ENCODE measurements at regions not wholly inside any gene's neighbourhood (a gene's known extent, or its start where the extent isn't known, plus 50 kb on each side); places are given as distances from the start of the nearest gene placed in this dataset.

DNA sequence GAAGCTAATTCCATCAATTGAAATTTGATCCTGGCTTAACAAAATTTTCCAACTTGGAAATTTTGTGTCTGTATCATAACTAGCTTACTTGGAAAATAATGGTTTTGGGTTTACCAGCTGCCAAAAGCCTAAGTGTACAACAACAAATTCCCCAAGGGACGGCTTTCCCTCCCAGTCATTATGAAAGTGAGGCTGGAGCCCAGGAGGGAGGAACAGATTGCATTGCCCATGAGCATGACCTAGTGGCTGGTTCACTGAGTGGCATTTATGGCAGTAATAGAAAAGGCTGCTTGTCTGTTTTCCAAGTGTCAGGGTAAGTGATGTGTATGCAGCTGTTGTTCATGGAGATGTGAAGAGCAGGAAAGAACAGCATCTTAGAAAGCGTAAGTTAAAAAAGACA is 70.8 kb upstream of the HHIP start:
- TF ChIP-seq, protein P1, sequence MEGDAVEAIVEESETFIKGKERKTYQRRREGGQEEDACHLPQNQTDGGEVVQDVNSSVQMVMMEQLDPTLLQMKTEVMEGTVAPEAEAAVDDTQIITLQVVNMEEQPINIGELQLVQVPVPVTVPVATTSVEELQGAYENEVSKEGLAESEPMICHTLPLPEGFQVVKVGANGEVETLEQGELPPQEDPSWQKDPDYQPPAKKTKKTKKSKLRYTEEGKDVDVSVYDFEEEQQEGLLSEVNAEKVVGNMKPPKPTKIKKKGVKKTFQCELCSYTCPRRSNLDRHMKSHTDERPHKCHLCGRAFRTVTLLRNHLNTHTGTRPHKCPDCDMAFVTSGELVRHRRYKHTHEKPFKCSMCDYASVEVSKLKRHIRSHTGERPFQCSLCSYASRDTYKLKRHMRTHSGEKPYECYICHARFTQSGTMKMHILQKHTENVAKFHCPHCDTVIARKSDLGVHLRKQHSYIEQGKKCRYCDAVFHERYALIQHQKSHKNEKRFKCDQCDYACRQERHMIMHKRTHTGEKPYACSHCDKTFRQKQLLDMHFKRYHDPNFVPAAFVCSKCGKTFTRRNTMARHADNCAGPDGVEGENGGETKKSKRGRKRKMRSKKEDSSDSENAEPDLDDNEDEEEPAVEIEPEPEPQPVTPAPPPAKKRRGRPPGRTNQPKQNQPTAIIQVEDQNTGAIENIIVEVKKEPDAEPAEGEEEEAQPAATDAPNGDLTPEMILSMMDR (IDR thresholded peaks at IDR 0.05) = no peak
- no peak for TF ChIP-seq POLR2A (IDR thresholded peaks at IDR 0.05)
- TF ChIP-seq POLR2AphosphoS5 (IDR thresholded peaks at IDR 0.05) = no peak
